Endodermal cell (in vitro differentiated cells): ENCODE measurements at regions not wholly inside any gene's neighbourhood (a gene's known extent, or its start where the extent isn't known, plus 50 kb on each side); places are given as distances from the start of the nearest gene placed in this dataset.
A peak's percentile ranks its signal among the peaks of the same experiment; 100 is the strongest.

Source experiments
- DNase-seq: peaks from one replicate; pipeline ENCODE4 v3.0.0-alpha.2; 2017
- H3K27ac ChIP-seq: 2 replicates; pipeline ENCODE4 v1.5.1; 2013; ENCODE audit warnings: mild to moderate bottlenecking, low read depth, low read length, moderate library complexity
- H3K27me3 ChIP-seq: 2 replicates; pipeline ENCODE4 v1.6.1; 2013; ENCODE audit warnings: mild to moderate bottlenecking, low read length, moderate library complexity; ENCODE audit not compliant: insufficient read depth, control insufficient read depth, poor library complexity, severe bottlenecking
- H3K36me3 ChIP-seq: 2 replicates; pipeline ENCODE4 v1.7.0; 2013; ENCODE audit warnings: mild to moderate bottlenecking, low read length, moderate library complexity; ENCODE audit not compliant: control insufficient read depth, insufficient read depth
- H3K4me1 ChIP-seq: one replicate; pipeline ENCODE4 v1.7.0; 2013; ENCODE audit warnings: low read length; ENCODE audit not compliant: control insufficient read depth, insufficient read depth
- H3K4me3 ChIP-seq: 2 replicates; pipeline ENCODE4 v1.5.1; 2013; ENCODE audit warnings: mild to moderate bottlenecking, low read length, moderate library complexity
- H3K9ac ChIP-seq: 2 replicates; pipeline ENCODE4 v1.6.1; 2013; ENCODE audit warnings: mild to moderate bottlenecking, low read length, moderate library complexity; ENCODE audit not compliant: poor library complexity, severe bottlenecking; ENCODE audit errors: extremely low read depth
- H3K9me3 ChIP-seq: 2 replicates; pipeline ENCODE4 v1.6.1; 2013; ENCODE audit warnings: mild to moderate bottlenecking, low read length, moderate library complexity; ENCODE audit not compliant: control insufficient read depth
- H3K27ac Mint-ChIP-seq: 2 replicates; pipeline ENCODE4 v1.8.0; 2020; ENCODE audit warnings: mixed read lengths
- H3K27me3 Mint-ChIP-seq: 2 replicates; pipeline ENCODE4 v1.8.0; 2021; ENCODE audit warnings: mild to moderate bottlenecking, mixed read lengths; ENCODE audit not compliant: insufficient read depth
- H3K36me3 Mint-ChIP-seq: 2 replicates; pipeline ENCODE4 v1.8.0; 2020; ENCODE audit warnings: low read depth, mixed read lengths
- H3K4me1 Mint-ChIP-seq: 2 replicates; pipeline ENCODE4 v1.8.0; 2020; ENCODE audit warnings: mixed read lengths
- H3K4me3 Mint-ChIP-seq: 2 replicates; pipeline ENCODE4 v1.8.0; 2020; ENCODE audit warnings: mild to moderate bottlenecking, moderate library complexity, mixed read lengths
- H3K9me3 Mint-ChIP-seq: 2 replicates; pipeline ENCODE4 v1.8.0; 2020; ENCODE audit warnings: mild to moderate bottlenecking, mixed read lengths
- WGBS, 2 experiments: methylation state at CpG; one replicate each; pipeline versions ENCODE4 v1.1.5 to v1.1.7; 2013; ENCODE audit warnings: missing lambda C conversion rate in 2 of 2, mixed read lengths in 1 of 2; ENCODE audit not compliant: insufficient coverage in 1 of 2, insufficient read length in 1 of 2; 5-methylcytosine and 5-hydroxymethylcytosine counted together
- TF ChIP-seq, protein P1 (sequence below): fragments of 200-600 bp; sonication (generic); conservative IDR thresholded peaks from 2 replicates; pipeline ENCODE4 v1.5.0; 2021; ENCODE audit warnings: antibody characterized with exemption, mild to moderate bottlenecking

DNA sequence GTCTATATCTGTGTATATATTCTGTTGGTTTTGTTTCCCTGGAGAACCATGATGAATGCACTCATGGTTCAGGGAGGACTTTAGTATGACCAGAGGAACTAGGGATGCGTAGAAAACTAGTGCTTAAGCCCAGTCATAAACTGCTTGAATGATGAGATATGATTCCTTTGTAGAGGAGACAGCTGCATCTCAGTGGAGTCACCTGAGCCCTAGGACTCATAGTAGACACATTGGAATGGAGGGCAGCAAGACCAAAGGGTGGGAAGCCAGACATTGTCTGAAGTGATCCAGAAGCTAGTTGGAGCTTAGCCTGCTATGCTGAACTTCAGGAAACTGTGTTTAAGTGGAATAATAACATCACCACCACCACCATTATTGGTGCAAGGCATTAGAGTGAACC lies 89.5 kb upstream of the SPATA13 start:
- no peak overlapping the region for H3K4me3 Mint-ChIP-seq
- WGBS, 2 experiments = 96 to 100% methylated on average over 1 of the region's 1 CpG
- DNase-seq = peak; percentile 5
- H3K27me3 Mint-ChIP-seq = peaks cover 2% of the 10 kb centered on the region
- no peaks in the 10 kb centered on the region for H3K36me3 Mint-ChIP-seq
- H3K27me3 ChIP-seq = no peaks in the 10 kb centered on the region
- no peak overlapping the region for H3K27ac Mint-ChIP-seq
- no peaks in the 10 kb centered on the region for H3K36me3 ChIP-seq
- H3K9me3 ChIP-seq = no peaks in the 10 kb centered on the region
- H3K4me3 ChIP-seq = no peak overlapping the region
- TF ChIP-seq, protein P1, sequence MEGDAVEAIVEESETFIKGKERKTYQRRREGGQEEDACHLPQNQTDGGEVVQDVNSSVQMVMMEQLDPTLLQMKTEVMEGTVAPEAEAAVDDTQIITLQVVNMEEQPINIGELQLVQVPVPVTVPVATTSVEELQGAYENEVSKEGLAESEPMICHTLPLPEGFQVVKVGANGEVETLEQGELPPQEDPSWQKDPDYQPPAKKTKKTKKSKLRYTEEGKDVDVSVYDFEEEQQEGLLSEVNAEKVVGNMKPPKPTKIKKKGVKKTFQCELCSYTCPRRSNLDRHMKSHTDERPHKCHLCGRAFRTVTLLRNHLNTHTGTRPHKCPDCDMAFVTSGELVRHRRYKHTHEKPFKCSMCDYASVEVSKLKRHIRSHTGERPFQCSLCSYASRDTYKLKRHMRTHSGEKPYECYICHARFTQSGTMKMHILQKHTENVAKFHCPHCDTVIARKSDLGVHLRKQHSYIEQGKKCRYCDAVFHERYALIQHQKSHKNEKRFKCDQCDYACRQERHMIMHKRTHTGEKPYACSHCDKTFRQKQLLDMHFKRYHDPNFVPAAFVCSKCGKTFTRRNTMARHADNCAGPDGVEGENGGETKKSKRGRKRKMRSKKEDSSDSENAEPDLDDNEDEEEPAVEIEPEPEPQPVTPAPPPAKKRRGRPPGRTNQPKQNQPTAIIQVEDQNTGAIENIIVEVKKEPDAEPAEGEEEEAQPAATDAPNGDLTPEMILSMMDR = no peak
- no peaks in the 10 kb centered on the region for H3K9me3 Mint-ChIP-seq
- peaks cover 13% of the 10 kb centered on the region for H3K4me1 Mint-ChIP-seq
- H3K9ac ChIP-seq = no peak overlapping the region
- no peak overlapping the region for H3K27ac ChIP-seq
- no peaks in the 10 kb centered on the region for H3K4me1 ChIP-seq

DNA sequence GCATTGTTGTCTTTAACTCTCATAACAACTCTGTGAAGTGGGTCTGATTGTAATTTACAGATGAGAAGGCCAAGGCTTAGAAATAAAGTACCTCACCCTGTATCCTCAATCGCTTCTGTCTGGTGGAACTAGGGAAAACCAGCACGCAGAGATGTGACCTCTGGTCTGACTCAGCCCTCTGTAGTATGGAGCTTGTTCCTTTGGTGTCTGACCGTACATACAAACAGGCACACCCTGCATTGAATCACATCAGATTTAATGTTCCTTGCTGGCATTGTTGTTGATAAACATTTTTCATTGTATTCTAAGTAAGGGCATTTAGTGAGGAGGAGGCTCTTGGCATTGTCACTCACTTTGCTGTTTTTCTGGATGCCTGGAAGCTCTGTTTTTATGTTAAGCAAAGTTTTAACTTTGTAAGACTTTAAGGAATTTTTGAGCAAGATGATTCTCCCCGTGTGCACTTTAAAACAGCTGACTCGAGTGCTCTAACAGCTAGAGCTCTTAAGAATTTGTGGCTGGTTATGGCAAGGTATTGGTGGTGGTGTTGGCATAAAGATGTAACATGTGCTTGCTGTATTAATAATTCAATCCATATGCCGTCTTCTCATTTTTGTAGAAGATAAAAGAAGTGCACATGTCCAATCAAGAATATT lies 89.0 kb upstream of the SPATA13 start:
- no peaks in the 10 kb centered on the region for H3K36me3 Mint-ChIP-seq
- TF ChIP-seq, protein P1 = no peak
- no peaks in the 10 kb centered on the region for H3K9me3 Mint-ChIP-seq
- Histone ChIP-seq H3K27ac (no peak overlapping the region), H3K36me3 (no peaks in the 10 kb centered on the region), H3K9ac (no peak overlapping the region), H3K4me1 (peaks cover 2% of the 10 kb centered on the region), H3K27me3 (no peaks in the 10 kb centered on the region), H3K4me3 (no peak overlapping the region), H3K9me3 (no peaks in the 10 kb centered on the region)
- H3K4me1 Mint-ChIP-seq = peaks cover 18% of the 10 kb centered on the region
- H3K27ac Mint-ChIP-seq = no peak overlapping the region
- whole genome bisulfite sequencing, 2 experiments = 91 to 100% methylated on average over 3 to 6 of the region's 6 CpGs
- H3K27me3 Mint-ChIP-seq = peaks cover 2% of the 10 kb centered on the region
- no peak overlapping the region for H3K4me3 Mint-ChIP-seq
- DNase-seq = peak; percentile 12

GRCh38 chr13:24073657-24074056 lies 86.9 kb upstream of the SPATA13 start:
- H3K9me3 ChIP-seq = no peaks in the 10 kb centered on the region
- no peak overlapping the region for H3K27ac Mint-ChIP-seq
- WGBS, 2 experiments = 74 to 100% methylated on average over 1 to 2 of the region's 2 CpGs
- peaks cover 12% of the 10 kb centered on the region for H3K4me1 Mint-ChIP-seq
- no peaks in the 10 kb centered on the region for H3K9me3 Mint-ChIP-seq
- no peak overlapping the region for H3K4me3 ChIP-seq
- no peak overlapping the region for H3K9ac ChIP-seq
- H3K36me3 ChIP-seq = no peaks in the 10 kb centered on the region
- H3K27ac ChIP-seq = no peak overlapping the region
- TF ChIP-seq, protein P1 = no peak
- H3K4me3 Mint-ChIP-seq = no peak overlapping the region
- H3K27me3 Mint-ChIP-seq = peaks cover 1% of the 10 kb centered on the region
- no peak for DNase-seq
- peaks cover 2% of the 10 kb centered on the region for H3K4me1 ChIP-seq
- no peaks in the 10 kb centered on the region for H3K36me3 Mint-ChIP-seq
- H3K27me3 ChIP-seq = no peaks in the 10 kb centered on the region
